ENCODE measurements at regions not wholly inside any gene's neighbourhood (a gene's known extent, or its start where the extent isn't known, plus 50 kb on each side); places are given as distances from the start of the nearest gene placed in this dataset.

DNA sequence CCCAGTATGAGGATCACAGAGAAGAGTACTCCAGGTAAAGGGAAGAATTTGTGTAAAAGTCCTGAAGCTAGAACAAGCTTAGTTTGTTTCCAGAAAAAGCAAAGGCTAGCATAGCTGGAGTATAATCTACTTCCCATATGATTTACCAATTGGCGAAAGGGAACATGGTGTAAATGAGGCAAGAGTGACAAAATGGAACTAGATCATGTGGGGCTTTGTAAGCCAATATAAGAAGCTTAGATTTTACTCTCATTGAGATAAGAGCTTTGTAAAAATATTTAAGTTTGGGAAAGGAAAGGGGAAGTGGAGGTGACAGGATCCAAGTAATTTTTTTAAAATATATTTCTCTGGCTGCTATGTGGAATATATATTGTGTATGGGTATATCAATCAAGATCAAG is 234.9 kb downstream of the KCTD12 start:
- no peak for DNase-seq

DNA sequence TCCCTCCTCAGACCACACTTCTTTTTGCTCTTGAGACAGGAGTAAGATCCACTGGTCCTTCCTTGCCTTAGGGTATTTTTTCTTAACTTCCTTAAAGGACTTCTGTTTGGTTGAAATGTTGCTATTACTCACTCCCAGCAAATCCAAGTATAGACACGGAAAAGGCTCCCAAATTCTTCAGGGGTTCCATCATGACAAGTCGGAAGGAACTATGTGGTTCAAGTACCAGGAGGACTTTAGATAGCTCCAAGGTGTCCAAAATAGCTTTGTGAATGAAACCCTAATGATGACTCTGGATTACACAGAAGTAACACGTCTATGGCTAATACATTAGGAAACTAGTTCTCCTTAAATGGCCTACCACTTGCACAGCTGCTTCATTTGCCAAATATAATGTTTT is 238.7 kb downstream of the KCTD12 start:
- no peak for DNase-seq

DNA sequence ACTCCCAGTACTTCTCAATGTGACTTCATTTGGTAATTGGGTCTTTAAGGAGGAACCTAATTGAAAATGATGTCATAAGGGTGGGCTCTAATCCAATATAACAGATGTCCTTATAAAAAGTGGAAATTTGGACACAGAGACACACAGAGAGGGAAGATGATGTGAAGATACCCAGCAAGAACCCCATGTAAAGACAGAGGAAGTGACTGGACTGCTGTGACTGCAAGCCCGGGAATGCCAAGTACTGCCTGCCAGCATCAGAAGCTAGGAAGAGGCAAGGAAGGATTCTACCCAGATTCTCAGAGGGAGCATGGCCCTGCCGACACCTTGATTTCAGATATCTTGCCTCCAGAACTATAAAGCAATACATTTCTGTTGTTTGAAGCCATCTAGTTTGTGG is 239.3 kb downstream of the KCTD12 start:
- DNase-seq, result no peak

DNA sequence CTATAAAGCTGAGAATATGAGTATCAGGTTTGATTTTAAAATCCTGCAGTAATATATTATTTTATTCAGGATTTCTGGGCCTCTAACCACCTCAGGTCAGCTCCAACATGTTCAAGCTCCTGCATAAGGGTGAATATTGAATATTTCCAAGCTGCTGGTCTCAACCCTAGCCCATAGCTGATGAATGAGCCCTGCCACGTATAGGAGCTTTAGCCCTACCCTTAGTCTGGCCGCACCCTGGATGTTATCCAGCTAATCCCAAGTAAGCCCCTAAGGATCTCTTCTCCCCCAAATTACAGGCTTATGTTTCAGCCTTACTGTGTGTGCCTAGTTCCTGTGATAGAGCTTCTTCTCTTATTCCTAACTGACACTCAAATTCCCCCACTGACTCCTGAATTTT is 240.6 kb downstream of the KCTD12 start:
- DNase-seq, result no peak

DNA sequence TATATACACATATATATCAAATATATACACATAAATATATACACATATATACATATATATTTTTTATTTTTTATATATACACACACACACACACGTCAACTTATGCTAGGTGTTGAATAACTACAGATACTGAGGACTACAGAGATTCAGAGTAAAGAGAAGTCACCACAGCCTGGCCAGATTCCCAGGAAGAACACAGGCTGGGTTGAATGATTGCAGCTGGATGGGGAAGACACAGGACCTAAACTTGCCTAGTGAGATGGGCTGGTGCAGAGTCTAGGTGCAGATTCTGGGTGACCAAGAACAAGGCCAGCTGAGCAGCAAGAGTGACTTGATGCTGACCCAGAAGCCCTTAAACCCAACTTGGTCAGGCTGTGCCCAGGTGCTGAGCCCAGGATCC is 241.3 kb downstream of the KCTD12 start:
- no peak for DNase-seq

DNA sequence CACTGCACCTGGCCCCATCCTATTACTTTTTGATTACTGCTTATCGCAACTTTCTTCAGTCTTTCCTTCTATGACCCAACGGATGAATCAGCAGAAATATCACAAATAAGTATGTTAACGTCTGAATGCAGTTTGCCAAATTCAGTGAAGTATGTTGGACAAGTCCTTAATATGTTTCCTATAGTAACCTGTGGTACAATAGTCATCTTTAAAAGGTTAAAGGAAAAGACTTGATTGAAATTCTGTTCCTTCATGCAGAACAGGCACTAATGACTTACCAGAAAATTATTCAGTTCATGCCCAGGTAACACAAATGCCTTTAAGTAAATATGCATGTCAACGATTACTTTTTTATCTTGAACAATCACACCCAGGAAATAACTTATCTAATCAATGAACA is 242.6 kb downstream of the KCTD12 start:
- no peak for DNase-seq

DNA sequence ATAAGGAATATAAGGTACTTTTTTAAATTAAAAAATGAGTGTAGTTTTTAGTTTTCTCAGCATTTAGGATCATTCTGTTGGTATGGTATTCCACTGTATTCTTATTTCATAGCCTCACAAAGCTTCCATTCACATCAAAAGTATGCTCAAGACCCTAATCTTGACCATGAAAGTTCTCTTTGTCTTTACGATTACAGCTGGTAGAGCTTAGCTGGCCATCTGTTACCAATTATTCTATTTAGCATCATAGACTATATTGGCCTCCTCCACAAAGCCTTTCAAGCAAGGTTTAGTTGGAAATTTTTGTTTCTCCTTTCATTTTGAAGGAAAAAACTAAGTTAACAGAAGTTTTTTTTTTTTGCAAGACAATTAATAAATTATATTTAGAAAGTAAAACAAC is 245.1 kb downstream of the KCTD12 start:
- DNase-seq, result no peak

DNA sequence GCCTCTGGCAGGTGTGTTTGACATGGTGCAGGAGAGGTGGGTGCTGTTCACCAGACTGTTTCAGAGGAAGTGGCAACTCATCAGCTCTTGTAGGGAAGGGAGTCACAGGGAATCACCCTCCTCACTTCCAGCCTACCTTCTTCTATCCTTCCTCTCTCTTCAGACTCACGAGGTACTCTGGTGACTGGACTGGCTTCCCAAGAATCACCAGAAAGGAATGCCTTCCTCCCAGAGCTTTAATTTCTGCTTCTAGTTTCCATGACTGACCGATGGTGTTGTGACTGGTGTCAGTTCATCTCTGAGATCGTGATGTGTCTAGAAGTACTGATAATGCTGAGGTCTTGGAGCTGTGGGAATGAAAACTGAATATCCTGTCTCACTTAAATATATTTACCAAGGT is 247.3 kb downstream of the KCTD12 start:
- no peak for DNase-seq

DNA sequence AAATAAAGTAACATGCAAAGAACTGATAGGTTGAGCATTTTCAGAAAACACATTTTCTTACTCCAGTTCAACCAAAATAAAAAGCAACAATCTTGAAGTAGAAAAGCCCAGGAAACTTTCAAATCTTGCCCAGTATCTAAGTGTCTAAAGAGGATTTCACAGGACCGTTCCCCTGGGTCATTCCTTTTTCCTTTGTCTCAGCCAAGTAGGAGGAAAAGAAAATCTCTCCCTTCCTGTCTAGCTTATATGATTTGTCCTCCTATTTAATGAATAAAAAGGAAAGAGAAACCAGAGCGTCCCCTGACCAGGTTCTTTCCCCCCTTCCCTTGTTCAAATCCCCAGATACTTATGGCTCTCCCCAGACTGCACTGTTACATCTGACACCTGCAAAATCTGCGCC is 248.0 kb downstream of the KCTD12 start:
- DNase-seq, result no peak

DNA sequence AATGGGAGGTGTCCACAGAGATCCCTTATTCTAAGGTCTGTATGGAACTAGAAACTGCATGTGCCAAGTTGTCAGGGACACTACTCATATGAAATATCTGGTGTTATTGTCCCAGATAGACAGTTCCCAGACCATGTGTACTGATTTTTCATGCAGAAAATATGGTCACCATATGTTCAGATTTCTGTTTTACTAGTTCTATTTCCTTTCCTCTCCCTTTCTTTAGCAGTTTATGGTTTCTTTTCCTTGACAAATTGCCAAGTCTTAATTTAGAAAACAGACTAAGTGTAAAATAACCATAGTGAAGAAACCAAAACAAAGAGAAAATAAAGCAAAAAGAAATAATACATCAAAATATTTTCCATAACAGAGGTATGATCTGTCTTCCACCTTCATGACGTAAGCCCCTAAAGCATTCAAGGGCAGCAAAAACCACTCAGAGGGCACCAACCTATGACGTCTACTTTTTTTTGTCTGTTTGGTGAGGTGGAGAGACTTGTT is 248.5 kb downstream of the KCTD12 start:
- DNase-seq, result no peak

DNA sequence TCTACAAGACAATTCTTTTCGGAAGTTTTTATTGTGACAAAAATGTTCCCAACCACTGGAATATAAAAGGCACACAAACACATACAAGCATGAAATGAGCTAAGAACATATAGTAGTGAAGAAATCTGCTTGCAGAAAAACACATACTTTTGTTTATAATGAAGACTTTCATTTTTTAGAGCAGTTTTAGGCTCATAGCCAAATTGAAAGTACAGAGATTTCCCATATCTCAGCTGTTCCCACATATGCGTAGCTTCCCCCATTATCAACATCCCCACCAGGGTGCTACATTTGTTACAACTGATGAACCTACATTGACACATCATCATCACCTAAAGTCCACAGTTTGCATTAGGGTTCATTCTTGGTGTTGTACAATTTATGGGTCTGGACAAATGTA is 249.4 kb downstream of the KCTD12 start:
- no peak for DNase-seq

DNA sequence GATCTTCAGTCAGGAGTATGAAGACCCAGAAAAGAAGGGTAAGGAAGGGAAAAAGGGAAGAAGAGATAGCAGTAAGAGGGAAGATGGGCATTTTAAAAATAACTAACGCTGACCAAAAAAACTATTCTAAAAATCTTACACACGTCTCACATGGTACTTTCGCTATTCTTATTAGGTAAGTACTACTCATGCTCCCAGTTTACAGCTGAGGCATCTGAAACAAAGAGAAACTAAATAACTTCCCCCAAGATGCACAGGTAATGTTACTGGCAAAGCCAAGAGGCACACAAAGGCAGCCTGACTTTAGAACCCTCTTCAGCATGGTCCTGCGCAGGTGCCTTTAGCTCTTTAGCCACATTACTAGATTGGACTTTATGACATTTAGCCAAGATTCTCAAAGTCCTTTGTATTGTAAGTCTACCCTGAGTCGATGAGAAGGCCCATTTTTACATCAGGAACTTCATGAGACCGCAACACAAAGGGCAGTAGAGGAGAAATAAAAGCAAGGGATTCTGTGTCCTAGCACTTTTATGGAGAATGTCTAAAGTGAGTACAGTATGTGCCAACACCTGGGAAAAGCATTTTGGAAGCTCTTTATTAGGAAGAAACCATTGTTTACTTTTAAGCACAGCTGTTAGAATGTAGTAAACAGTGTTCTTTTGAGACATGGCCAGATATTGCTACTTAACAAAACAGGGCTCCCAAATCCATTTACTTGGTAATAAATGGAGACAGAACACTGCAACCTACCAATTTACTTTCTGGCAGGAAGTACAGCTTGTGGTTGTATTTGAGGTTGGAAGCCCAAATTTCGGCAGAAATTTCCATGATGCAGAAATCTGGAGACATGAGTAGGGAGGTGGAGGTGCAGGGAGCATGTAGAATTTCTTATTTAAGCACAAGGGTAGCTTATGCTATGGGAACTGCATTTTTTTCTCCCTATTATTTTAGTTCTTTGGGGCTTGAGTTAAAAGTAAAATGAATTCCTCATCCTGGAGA is 250.7 kb downstream of the KCTD12 start:
- no peak for DNase-seq

DNA sequence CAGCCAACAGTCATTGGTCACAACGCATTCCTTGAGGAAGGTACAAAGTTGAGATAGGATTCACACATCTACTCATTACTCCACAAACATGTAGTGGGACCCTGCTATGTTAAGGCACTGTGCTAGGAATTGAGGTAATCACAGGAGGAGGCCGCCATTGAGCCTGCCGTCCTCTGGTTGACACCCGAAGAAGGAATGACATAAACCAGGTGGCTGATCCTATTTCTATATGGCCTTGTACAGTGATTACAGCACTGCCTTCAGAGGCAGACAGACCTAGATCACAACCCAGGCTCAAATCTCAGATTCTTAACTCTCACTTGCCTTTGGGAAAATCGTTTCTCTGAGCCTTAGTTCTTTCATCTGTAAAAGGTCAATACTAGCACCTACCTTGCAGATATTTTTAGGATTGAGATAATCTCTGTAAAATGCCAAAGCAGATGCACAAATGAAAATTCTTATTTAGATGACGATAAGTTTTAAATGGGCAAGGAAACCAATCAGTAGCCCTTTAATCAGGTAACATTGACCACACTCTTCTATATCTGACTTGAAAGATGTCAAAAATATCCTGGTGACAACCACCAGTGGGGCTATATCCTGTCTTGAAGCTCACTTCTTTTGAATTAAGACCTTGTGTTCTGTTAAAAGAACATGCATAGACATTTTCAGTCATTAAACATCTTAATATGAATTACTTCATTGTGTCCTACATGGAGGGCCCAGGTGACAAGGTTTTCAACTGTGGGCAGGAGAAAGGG is 251.6 kb downstream of the KCTD12 start:
- no peak for DNase-seq

DNA sequence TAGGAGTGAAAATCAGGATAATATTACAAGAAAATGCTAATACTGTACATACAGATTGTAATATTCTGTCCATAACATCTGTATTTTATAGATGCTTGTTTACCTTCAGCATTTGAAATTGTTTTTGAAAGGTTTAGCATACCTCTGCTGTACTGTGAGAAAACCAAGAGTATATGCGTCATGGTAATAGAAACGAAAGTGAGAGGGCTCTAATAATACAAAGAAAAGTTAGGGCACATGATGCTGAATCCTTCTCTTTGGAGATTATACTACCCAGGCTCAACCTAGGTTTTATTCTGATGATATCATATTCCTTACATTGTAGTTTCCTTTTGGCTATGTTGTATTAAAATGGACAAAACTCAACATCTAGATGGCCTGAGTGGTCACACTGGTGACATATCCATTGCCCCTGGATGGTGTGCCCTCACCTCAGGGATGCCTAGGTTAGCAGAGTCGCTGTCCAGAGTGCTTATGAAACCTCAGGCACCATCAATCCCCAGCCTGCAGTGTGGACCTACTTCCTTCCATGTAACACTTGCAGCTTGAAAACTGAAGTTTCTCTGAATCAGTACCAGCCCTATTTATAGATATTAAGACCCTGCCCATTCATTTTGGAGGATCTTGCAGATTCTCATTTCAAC is 253.7 kb downstream of the KCTD12 start:
- DNase-seq, result no peak

DNA sequence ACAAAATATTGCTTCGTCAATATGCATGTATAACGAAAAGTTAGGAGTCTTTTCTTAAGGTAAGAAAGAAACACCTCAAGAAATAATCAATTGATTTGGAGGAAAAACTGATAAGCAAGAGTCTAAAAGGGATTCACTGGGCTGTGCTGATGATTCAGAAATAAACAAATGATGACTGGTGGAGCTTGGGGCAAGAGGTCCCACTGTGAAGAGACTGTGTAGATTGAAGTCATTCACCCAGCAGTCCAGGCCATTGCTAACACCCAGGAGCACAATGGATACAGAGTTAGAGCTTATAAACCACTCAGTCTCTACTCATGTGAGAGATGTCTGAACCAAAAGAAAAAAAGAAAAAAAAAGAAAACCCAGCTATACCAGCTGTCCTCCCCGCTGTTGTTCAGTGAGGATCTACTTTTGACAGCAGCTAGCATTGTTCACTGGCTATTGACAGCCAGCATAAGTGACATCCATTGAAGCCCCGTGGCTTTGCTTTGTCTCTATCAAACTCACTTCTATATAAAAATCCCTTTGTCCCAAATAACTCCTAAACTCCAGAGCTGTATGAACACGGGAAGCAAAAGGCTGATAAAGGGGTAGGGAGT is 255.5 kb downstream of the KCTD12 start:
- DNase-seq, result no peak

DNA sequence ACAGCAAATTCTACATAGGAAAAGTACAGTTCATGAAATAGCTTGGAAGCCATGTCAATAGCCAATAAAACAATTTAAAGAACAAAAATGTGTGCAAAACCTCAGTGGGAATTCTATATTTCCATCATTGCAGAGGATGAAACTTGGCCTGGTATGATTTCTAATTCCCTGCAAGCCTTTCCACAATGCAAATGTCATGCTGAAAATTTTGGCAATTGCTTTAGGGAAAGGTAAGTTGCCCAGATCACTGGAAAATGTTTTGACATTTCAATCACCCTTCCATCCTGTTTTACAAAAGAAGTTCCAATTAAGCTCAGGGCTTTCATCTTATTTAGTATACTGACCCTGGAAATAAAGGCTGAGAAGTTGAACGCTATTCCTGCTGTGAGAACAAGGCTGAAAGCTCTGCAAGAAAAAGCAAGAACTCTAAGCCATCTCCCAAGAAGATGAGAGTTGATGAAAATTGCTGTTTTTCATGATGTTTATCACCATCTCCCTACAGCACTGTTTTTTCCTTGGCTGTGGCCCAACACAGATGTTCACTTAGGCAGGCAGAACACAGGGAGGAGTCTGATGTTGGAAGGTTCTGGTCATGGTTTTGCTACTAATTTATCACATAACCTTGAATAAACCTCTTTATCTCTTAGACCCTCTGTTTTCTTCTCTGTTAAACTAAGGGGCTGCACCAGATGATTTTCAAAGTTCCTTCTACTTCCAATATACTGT is 263.7 kb downstream of the KCTD12 start:
- no peak for DNase-seq

DNA sequence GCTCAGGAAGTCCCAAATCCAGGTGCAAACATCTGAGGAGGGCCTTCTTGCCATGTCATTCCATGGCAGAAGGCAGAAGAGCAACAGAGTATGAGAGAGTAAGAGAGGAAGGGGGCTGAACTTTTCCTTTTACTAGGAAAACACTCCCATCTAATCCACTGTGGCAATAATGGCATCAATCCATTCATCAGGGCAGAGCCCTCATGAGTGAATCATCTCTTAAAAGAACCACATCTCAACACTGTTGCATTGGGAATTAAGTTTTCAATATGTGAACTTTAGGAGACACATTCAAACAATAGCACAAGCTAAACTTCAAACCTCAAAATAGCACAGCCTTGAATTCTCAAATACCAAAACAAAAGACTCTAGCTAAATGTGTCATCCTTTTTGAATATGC is 264.5 kb downstream of the KCTD12 start:
- no peak for DNase-seq

DNA sequence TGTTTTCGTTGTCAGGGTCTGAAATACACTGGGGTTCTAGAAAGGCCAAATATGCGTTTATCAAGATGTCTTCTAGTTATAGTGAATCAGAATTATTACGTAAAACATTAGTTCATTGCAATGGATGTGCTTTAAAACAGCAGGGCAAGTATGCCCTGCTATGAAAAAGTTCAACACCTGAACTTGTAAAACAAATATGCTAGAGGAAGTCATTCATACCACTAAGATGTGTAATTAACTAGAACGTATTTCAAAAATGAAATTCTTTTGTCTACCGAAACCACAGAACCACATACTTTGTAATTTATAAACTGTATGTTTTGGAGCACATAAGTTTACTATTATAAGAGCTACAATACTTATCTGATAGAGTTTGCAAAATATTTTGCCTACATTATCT is 266.2 kb downstream of the KCTD12 start:
- DNase-seq, result no peak

DNA sequence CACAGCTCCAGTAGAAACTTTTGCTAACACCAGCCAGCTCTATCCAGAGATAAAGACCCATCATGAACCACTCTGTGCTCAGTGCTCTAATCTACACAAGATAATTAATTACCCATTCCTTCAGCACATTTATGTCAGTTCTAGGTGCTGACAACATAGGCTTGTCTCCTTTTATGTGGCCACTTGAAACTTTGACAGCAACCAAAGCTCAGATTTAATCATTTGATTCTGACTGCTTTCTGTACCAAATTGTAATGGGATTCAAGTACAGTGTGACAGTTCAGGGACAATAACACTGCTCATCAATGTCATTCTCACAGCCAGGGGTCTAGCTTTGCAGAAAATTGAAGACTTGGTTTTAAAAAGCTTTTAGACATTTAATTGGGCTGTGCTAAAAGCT is 266.6 kb downstream of the KCTD12 start:
- DNase-seq, result no peak

DNA sequence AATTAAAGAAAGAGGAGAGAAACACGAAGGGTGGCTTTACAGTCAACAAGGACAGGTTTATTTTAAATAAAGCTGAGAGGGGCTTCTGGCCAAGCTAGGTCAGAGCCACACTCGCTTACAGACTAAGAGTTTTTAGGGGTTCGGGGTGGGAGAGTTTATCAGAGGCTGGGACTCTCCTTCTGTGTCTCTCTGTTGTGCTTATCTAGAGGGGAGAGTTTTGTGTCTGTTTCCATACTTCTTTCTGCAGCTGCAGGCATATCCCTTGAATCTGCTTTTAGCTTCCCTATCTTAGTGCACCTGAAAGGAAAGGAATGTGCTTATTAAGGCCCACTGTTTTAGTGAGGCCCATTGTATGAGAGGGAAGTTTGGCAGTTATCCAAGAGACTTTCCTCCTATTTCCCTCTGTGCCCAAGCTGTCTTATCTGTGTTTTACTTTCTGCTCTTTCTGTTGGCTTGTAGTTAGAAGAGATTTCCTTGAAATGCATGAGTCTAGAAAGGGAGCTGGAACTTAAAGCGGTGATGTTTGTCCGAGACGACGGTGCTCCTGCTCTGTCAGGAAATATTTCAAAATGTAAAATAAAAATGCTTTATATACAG is 275.3 kb downstream of the KCTD12 start:
- no peak for DNase-seq

DNA sequence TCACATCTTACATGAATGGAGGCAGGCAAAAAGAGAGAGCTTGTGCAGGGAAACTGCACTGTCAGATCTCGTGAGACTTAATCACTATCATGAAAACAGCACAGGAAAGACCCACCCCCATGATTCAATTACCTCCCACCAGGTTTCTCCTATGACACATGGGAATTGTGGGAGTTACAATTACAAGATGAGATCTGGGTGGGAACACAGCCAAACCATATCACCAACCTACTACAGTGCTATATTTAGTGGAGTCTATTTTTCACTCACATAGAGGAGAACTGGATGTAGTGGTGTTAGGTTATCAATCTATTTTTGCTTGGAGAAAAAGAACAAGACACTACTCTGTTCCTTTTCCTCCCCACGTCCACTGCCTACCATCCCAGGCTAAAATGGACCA is 276.6 kb downstream of the KCTD12 start:
- DNase-seq, result no peak

DNA sequence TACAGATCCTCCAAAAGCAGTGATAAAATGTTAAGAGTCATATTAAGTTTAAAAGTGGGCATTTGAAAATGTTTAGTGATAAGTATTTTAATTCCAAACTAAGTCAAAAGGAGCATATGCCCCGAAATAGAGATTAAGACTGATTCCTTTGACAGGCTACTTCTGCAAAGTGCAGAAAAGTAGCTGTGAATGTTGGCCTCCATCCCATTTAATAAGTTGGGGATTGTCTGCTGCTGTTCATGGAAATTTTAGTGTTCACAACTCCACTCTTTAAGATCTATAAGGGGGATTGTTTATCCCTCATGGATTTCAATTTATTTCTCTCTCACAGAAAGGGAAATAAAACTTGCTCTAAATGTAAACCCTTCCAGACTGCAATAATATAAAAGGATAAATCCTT is 278.3 kb downstream of the KCTD12 start:
- no peak for DNase-seq

All from DMS79 treated with DMSO at 0.1 percent for 48 hours (cell line).